ENCODE measurements at regions not wholly inside any gene's neighbourhood (a gene's known extent, or its start where the extent isn't known, plus 50 kb on each side); places are given as distances from the start of the nearest gene placed in this dataset.

DNA sequence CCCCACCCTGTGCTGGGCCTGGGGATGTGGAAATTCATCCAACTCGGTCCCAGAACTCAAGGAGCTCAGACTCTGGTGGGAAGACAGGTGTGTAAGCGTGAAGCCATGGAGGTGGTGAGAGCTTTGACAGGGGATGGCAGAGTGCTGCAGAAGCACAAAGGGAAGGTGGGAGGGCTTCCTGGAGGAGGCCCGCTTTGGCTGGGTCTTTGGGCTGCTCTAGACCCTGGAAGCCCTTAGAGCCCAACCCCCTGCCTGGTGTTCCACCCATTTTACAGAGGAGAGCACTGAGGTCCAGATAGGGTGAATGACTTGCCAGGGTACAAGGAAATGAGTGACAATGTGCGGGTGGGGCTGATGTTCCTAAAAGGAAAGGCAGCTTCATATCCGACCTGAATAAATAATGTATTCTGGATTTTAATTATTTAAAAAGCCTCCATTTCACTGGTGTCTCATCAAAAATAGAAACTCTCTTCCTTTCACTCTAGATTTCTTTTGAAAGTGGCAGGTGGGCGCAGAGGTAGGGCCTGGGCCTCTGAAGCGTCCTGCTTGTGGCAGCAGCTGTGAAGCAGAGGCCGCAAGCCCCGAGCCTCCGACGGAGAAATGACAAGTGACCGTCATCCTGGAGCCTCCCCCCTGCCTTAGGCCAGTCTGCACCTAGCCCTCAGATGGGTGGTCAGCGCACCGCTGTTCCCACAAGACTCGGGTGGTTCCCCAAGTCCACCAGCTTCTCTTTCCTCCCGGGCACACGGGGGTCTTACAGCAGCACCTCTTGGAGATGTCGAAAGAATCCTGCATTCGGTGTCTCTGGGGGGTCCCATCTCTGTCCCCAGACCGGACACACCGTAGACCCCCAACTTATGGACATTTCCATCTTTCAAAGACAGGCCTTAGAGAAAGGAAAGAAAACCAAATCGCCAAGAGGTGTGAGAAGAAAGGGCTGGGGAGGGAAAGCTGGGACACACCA is 71.0 kb upstream of the TAF1B start:
- no peaks in the 10 kb centered on the region for H3K9me3 Mint-ChIP-seq
- DNase-seq (no peak), ATAC-seq (no peak)
- H3K4me1 Mint-ChIP-seq, result peaks cover 0 to 11% of the 10 kb centered on the region in 2 donors
- Histone ChIP-seq H3K27ac (ENCODE audit: low read length) (no peak overlapping the region), H3K4me1 (ENCODE audit: control insufficient read depth, insufficient read depth, low read length) (peaks cover 12% of the 10 kb centered on the region), H3K4me3 (ENCODE audit: low read length) (no peak overlapping the region), H3K9me3 (ENCODE audit: control insufficient read depth, insufficient read depth, low read length) (no peaks in the 10 kb centered on the region), H3K36me3 (ENCODE audit: control insufficient read depth, insufficient read depth, low read length) (no peaks in the 10 kb centered on the region), H3K27me3 (ENCODE audit: control insufficient read depth, insufficient read depth, low read length) (no peaks in the 10 kb centered on the region)
- intact Hi-C loops (cut with micrococcal nuclease), result no loop called here
- no peaks in the 10 kb centered on the region for H3K36me3 Mint-ChIP-seq
- H3K27ac Mint-ChIP-seq, result no peak overlapping the region
- WGBS (ENCODE audit: insufficient coverage), result 90% methylated on average over 22 of the region's 22 CpGs
- no peaks in the 10 kb centered on the region for H3K27me3 Mint-ChIP-seq (ENCODE audit: low read depth in 2 of 2)
- TF ChIP-seq, protein P1, sequence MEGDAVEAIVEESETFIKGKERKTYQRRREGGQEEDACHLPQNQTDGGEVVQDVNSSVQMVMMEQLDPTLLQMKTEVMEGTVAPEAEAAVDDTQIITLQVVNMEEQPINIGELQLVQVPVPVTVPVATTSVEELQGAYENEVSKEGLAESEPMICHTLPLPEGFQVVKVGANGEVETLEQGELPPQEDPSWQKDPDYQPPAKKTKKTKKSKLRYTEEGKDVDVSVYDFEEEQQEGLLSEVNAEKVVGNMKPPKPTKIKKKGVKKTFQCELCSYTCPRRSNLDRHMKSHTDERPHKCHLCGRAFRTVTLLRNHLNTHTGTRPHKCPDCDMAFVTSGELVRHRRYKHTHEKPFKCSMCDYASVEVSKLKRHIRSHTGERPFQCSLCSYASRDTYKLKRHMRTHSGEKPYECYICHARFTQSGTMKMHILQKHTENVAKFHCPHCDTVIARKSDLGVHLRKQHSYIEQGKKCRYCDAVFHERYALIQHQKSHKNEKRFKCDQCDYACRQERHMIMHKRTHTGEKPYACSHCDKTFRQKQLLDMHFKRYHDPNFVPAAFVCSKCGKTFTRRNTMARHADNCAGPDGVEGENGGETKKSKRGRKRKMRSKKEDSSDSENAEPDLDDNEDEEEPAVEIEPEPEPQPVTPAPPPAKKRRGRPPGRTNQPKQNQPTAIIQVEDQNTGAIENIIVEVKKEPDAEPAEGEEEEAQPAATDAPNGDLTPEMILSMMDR (IDR thresholded peaks at IDR 0.05), result no peak
- no peak overlapping the region for H3K4me3 Mint-ChIP-seq

DNA sequence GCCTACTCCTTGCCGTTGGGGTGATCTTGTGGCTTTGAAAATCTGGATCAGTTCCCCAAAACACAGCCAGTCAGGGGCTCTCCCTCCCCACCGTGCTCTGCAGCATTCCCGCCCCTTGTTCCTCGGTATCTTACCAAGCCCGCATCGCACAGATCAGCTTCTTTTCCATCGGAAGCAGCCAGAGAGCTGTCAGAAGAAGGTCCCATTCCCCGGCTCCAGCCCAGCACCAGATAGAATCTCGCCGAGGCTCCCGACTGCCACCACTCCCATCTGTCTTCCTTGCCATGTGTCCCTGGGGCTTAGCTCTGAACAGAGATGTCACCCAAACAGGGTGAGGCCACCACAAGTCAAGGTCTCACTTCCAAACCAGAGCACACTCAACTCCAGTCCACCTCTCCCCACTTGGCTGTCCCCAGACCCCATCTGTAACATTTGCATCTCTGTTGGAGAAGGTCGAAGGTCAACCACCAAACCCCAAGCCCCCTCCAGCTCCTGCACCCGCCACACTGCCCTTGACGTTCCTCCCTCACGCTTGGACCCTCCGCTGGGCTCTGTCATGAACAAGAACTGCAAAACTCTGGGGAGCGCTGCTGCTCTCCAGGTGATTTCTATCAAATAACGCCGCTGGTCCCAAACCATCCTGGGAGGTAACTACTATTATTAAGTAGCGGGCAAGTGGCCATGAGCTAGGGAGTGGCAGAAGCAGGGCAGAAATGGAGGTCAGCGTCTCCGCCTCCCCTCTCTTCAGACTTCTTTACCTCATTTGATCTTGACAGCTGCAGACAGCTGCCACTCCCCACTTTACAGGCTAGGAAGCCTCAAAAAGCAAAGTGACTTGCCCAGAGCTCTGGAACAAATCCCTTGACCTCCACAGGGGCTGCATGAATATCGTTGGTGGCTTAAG is 70.0 kb upstream of the TAF1B start:
- Mint-ChIP-seq H3K27me3 (ENCODE audit: low read depth in 2 of 2) (no peaks in the 10 kb centered on the region), H3K4me1 (peaks cover 0 to 13% of the 10 kb centered on the region in 2 donors), H3K9me3 (no peaks in the 10 kb centered on the region), H3K4me3 (no peak overlapping the region), H3K36me3 (no peaks in the 10 kb centered on the region), H3K27ac (no peak overlapping the region)
- Histone ChIP-seq H3K27me3 (ENCODE audit: control insufficient read depth, insufficient read depth, low read length) (no peaks in the 10 kb centered on the region), H3K27ac (ENCODE audit: low read length) (no peak overlapping the region), H3K9me3 (ENCODE audit: control insufficient read depth, insufficient read depth, low read length) (no peaks in the 10 kb centered on the region), H3K36me3 (ENCODE audit: control insufficient read depth, insufficient read depth, low read length) (no peaks in the 10 kb centered on the region), H3K4me3 (ENCODE audit: low read length) (no peak overlapping the region), H3K4me1 (ENCODE audit: control insufficient read depth, insufficient read depth, low read length) (peaks cover 21% of the 10 kb centered on the region)
- DNase-seq (no peak), ATAC-seq (no peak)
- intact Hi-C loops (cut with micrococcal nuclease), result no loop called here
- 90% methylated on average over 23 of the region's 23 CpGs for WGBS (ENCODE audit: insufficient coverage)
- TF ChIP-seq, protein P1 (IDR thresholded peaks at IDR 0.05), result no peak

DNA sequence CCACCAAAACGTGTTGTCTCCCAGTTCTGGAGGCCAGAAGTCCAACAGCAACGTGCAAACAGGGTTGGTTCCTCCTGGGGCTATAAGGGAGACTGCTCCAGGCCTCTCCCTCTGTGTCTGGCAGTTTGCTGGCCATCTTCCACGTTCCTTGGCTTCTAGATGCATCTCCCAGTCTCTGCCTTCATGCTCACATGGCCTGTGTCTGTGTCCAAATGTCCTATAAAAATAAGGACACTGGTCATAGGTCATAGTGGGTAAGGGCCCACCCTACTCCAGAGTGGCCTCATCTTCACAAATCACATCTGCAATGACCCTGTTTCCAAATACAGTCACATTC is 69.4 kb upstream of the TAF1B start:
- no peak overlapping the region for H3K27ac ChIP-seq (ENCODE audit: low read length)
- H3K4me3 ChIP-seq (ENCODE audit: low read length), result no peak overlapping the region
- Mint-ChIP-seq H3K4me3 (no peak overlapping the region), H3K27me3 (ENCODE audit: low read depth in 2 of 2) (no peaks in the 10 kb centered on the region), H3K36me3 (no peaks in the 10 kb centered on the region), H3K9me3 (no peaks in the 10 kb centered on the region), H3K4me1 (peaks cover 2 to 19% of the 10 kb centered on the region in 2 donors), H3K27ac (no peak overlapping the region)
- 67% methylated on average over 3 of the region's 3 CpGs for WGBS (ENCODE audit: insufficient coverage)
- H3K36me3 ChIP-seq (ENCODE audit: control insufficient read depth, insufficient read depth, low read length), result no peaks in the 10 kb centered on the region
- ATAC-seq, result no peak
- intact Hi-C loops (cut with micrococcal nuclease), result no loop called here
- no peaks in the 10 kb centered on the region for H3K9me3 ChIP-seq (ENCODE audit: control insufficient read depth, insufficient read depth, low read length)
- no peaks in the 10 kb centered on the region for H3K27me3 ChIP-seq (ENCODE audit: control insufficient read depth, insufficient read depth, low read length)
- no peak for DNase-seq
- peaks cover 27% of the 10 kb centered on the region for H3K4me1 ChIP-seq (ENCODE audit: control insufficient read depth, insufficient read depth, low read length)
- TF ChIP-seq, protein P1 (IDR thresholded peaks at IDR 0.05), result no peak
